ENCODE measurements at regions not wholly inside any gene's neighbourhood (a gene's known extent, or its start where the extent isn't known, plus 50 kb on each side); places are given as distances from the start of the nearest gene placed in this dataset.

- H3K9me2 ChIP-seq (ENCODE audit: insufficient read depth, low read length) = no peaks in the 10 kb centered on the region
- TF ChIP-seq TAF1 (IDR thresholded peaks at IDR 0.05; ENCODE audit: low read depth) = no peak
- no peak for TF ChIP-seq MXI1 (conservative IDR thresholded peaks at IDR 0.05; ENCODE audit: poor library complexity, severe bottlenecking)
- TF ChIP-seq REST (IDR thresholded peaks at IDR 0.05; ENCODE audit: borderline replicate concordance) = no peak
- TF ChIP-seq EZH2 (IDR thresholded peaks at IDR 0.05; ENCODE audit: borderline replicate concordance, insufficient read depth, low read length, poor library complexity, severe bottlenecking) = no peak
- no peak for TF ChIP-seq SMC3 (conservative IDR thresholded peaks at IDR 0.05; ENCODE audit: poor library complexity)
- TF ChIP-seq POLR2AphosphoS5 (IDR thresholded peaks at IDR 0.05) = no peak
- no peak for TF ChIP-seq EP300 (conservative IDR thresholded peaks at IDR 0.05; ENCODE audit: poor library complexity, severe bottlenecking)
- TF ChIP-seq CTCF (IDR thresholded peaks at IDR 0.05; ENCODE audit: poor library complexity, severe bottlenecking) = no peak
- no peak for TF ChIP-seq RAD21 (conservative IDR thresholded peaks at IDR 0.05)
- H3K4me2 ChIP-seq (ENCODE audit: low read length) = no peak overlapping the region
- H2AFZ ChIP-seq (ENCODE audit: low read depth, low read length) = no peak overlapping the region
- no peaks in the 10 kb centered on the region for H3K27me3 ChIP-seq (ENCODE audit: insufficient read depth, low read depth, low read length)
- peaks cover 5% of the 10 kb centered on the region for H3K9me3 ChIP-seq (ENCODE audit: low read length)
- H3K9ac ChIP-seq (ENCODE audit: low read length) = no peak overlapping the region
- no peak overlapping the region for H3K4me3 ChIP-seq (ENCODE audit: low read length)
- no peak overlapping the region for H3K27ac ChIP-seq (ENCODE audit: low read length)
- no peaks in the 10 kb centered on the region for H3K36me3 ChIP-seq (ENCODE audit: insufficient read depth, low read length)
- no peaks in the 10 kb centered on the region for H3K79me2 ChIP-seq (replicated peaks; ENCODE audit: insufficient read depth, low read length)
- H4K20me1 ChIP-seq (ENCODE audit: insufficient read depth) = no peaks in the 10 kb centered on the region
- no peaks in the 10 kb centered on the region for H3F3A ChIP-seq (ENCODE audit: insufficient read depth, low read length, poor library complexity, severe bottlenecking)
Measured at GRCh38 chr13:81682081-81682630, 1341.2 kb upstream of the SPRY2 start.

GRCh38 chr13:81677857-81678256, 1336.9 kb upstream of the SPRY2 start:
- H3K9ac ChIP-seq (ENCODE audit: low read length) = no peak overlapping the region
- no peak overlapping the region for H3K4me3 ChIP-seq (ENCODE audit: low read length)
- H3K79me2 ChIP-seq (replicated peaks; ENCODE audit: insufficient read depth, low read length) = no peaks in the 10 kb centered on the region
- TF ChIP-seq POLR2AphosphoS5 (IDR thresholded peaks at IDR 0.05) = no peak
- no peak for TF ChIP-seq EZH2 (IDR thresholded peaks at IDR 0.05; ENCODE audit: borderline replicate concordance, insufficient read depth, low read length, poor library complexity, severe bottlenecking)
- no peak for TF ChIP-seq EP300 (conservative IDR thresholded peaks at IDR 0.05; ENCODE audit: poor library complexity, severe bottlenecking)
- TF ChIP-seq MXI1 (conservative IDR thresholded peaks at IDR 0.05; ENCODE audit: poor library complexity, severe bottlenecking) = no peak
- TF ChIP-seq SMC3 (conservative IDR thresholded peaks at IDR 0.05; ENCODE audit: poor library complexity) = no peak
- no peak for TF ChIP-seq TAF1 (IDR thresholded peaks at IDR 0.05; ENCODE audit: low read depth)
- TF ChIP-seq CTCF (IDR thresholded peaks at IDR 0.05; ENCODE audit: poor library complexity, severe bottlenecking) = no peak
- no peak for TF ChIP-seq RAD21 (conservative IDR thresholded peaks at IDR 0.05)
- TF ChIP-seq REST (IDR thresholded peaks at IDR 0.05; ENCODE audit: borderline replicate concordance) = no peak
- H3K9me3 ChIP-seq (ENCODE audit: low read length) = peaks cover 5% of the 10 kb centered on the region
- no peak overlapping the region for H3K27ac ChIP-seq (ENCODE audit: low read length)
- H3K9me2 ChIP-seq (ENCODE audit: insufficient read depth, low read length) = no peaks in the 10 kb centered on the region
- no peak overlapping the region for H3K4me2 ChIP-seq (ENCODE audit: low read length)
- H4K20me1 ChIP-seq (ENCODE audit: insufficient read depth) = no peaks in the 10 kb centered on the region
- H2AFZ ChIP-seq (ENCODE audit: low read depth, low read length) = no peak overlapping the region
- no peaks in the 10 kb centered on the region for H3K36me3 ChIP-seq (ENCODE audit: insufficient read depth, low read length)
- no peaks in the 10 kb centered on the region for H3F3A ChIP-seq (ENCODE audit: insufficient read depth, low read length, poor library complexity, severe bottlenecking)
- no peaks in the 10 kb centered on the region for H3K27me3 ChIP-seq (ENCODE audit: insufficient read depth, low read depth, low read length)
